Caco-2 (cell line): ENCODE measurements at regions not wholly inside any gene's neighbourhood (a gene's known extent, or its start where the extent isn't known, plus 50 kb on each side); places are given as distances from the start of the nearest gene placed in this dataset.

Experiments
- BruUV-seq: library from RNA; stranded (reverse); fragments of 400-500 nt; replicated peaks from 2 replicates; lab custom pipeline; 2021; lab: Mats Ljungman, UMichigan
- CTCF ChIA-PET: fragments of 300-600 bp; sonication (Branson Sonifier 250); formaldehyde crosslinking; loops from one replicate; lab custom pipeline; 2022; ENCODE audit warnings: antibody characterized with exemption; lab: Charles Lee
- POLR2A ChIA-PET: fragments of 300-600 bp; sonication (Branson Sonifier 250); formaldehyde crosslinking; loops from one replicate; lab custom pipeline; 2022; ENCODE audit warnings: antibody characterized with exemption; lab: Charles Lee
- DNase-seq, 2 experiments: peaks; one replicate each; pipeline versions ENCODE4 v3.0.0 to v3.0.0-alpha.2; 2020 to 2022
- H3K27me3 ChIP-seq: replicated peaks from 2 replicates; pipeline ENCODE4 v1.6.0; 2011; ENCODE audit warnings: low read length; ENCODE audit not compliant: control insufficient read depth, insufficient read depth
- H3K36me3 ChIP-seq: 2 replicates; pipeline ENCODE4 v1.5.1; 2011; ENCODE audit warnings: low read length; ENCODE audit not compliant: control insufficient read depth, insufficient read depth
- H3K4me1 ChIP-seq: fragments of 250-450 bp; sonication (Bioruptor Pico); 2 replicates; pipeline ENCODE4 v1.5.1; 2020; ENCODE audit warnings: mild to moderate bottlenecking
- H3K4me3 ChIP-seq: 2 replicates; pipeline ENCODE4 v1.5.1; 2011; ENCODE audit warnings: low read depth, mild to moderate bottlenecking, control low read depth, low read length
- H3K9me3 ChIP-seq: fragments of 250-450 bp; sonication (Bioruptor Pico); 2 replicates; pipeline ENCODE4 v1.5.1; 2020; ENCODE audit warnings: mild to moderate bottlenecking, moderate library complexity
- H3K27ac Mint-ChIP-seq: one replicate; pipeline ENCODE4 v1.8.0; 2022; ENCODE audit warnings: mixed read lengths; ENCODE audit not compliant: unreplicated experiment
- H3K27me3 Mint-ChIP-seq: one replicate; pipeline ENCODE4 v1.8.0; 2022; ENCODE audit warnings: mixed read lengths; ENCODE audit not compliant: insufficient read depth, unreplicated experiment
- H3K36me3 Mint-ChIP-seq: one replicate; pipeline ENCODE4 v1.8.0; 2022; ENCODE audit warnings: mild to moderate bottlenecking, mixed read lengths; ENCODE audit not compliant: insufficient read depth, unreplicated experiment
- H3K4me1 Mint-ChIP-seq: one replicate; pipeline ENCODE4 v1.8.0; 2022; ENCODE audit warnings: low read depth, mixed read lengths; ENCODE audit not compliant: unreplicated experiment
- H3K4me3 Mint-ChIP-seq: one replicate; pipeline ENCODE4 v1.8.0; 2022; ENCODE audit warnings: mild to moderate bottlenecking, moderate library complexity, mixed read lengths; ENCODE audit not compliant: unreplicated experiment
- H3K9me3 Mint-ChIP-seq: one replicate; pipeline ENCODE4 v1.8.0; 2022; ENCODE audit warnings: mixed read lengths; ENCODE audit not compliant: unreplicated experiment
- CTCF ChIP-seq, 2 experiments: fragments of 200-600 bp in 1 of 2; IDR thresholded peaks; 1 replicate in 1 of 2; 2 replicates in 1 of 2; pipeline versions ENCODE4 v1.5.1 to v1.8.0; 2011 to 2022; ENCODE audit warnings: antibody characterized with exemption in 1 of 2, control low read depth in 1 of 2, inconsistent platforms in 1 of 2, low read depth in 1 of 2, low read length in 1 of 2, mild to moderate bottlenecking in 1 of 2, moderate library complexity in 1 of 2; ENCODE audit not compliant: insufficient read depth in 1 of 2, severe bottlenecking in 1 of 2, unreplicated experiment in 1 of 2
- intact Hi-C: fragments of 100-400 bp; cut with micrococcal nuclease; formaldehyde crosslinking; loops from one replicate; pipeline ENCODE4 v1.10.0; 2022; ENCODE audit not compliant: unreplicated experiment

GRCh38 chr15:95840855-95841254 lies 489.6 kb upstream of the NR2F2 start:
- Histone ChIP-seq H3K36me3 (no peaks in the 10 kb centered on the region), H3K9me3 (no peaks in the 10 kb centered on the region), H3K4me1 (no peaks in the 10 kb centered on the region), H3K4me3 (no peak overlapping the region), H3K27me3 (no peaks in the 10 kb centered on the region)
- no TSS peak for BruUV-seq
- POLR2A ChIA-PET = no interaction called here
- CTCF ChIA-PET = no interaction called here
- DNase-seq = no peak
- Mint-ChIP-seq H3K4me3 (no peak overlapping the region), H3K36me3 (no peaks in the 10 kb centered on the region), H3K27me3 (no peaks in the 10 kb centered on the region), H3K9me3 (no peaks in the 10 kb centered on the region), H3K27ac (no peak overlapping the region), H3K4me1 (peaks cover 4% of the 10 kb centered on the region)
- no peak for TF ChIP-seq CTCF (IDR thresholded peaks at IDR 0.05; ENCODE audit: insufficient read depth in 1 of 2, low read depth in 1 of 2, low read length in 1 of 2, severe bottlenecking in 1 of 2, unreplicated experiment in 1 of 2)
- intact Hi-C loops = no loop called here

GRCh38 chr15:95842576-95842975 lies 487.9 kb upstream of the NR2F2 start:
- Mint-ChIP-seq H3K4me3 (no peak overlapping the region), H3K27ac (no peak overlapping the region), H3K36me3 (no peaks in the 10 kb centered on the region), H3K9me3 (peaks cover 10% of the 10 kb centered on the region), H3K4me1 (peaks cover 10% of the 10 kb centered on the region), H3K27me3 (no peaks in the 10 kb centered on the region)
- no peaks in the 10 kb centered on the region for H3K9me3 ChIP-seq
- H3K4me3 ChIP-seq = no peak overlapping the region
- intact Hi-C loops = no loop called here
- no peaks in the 10 kb centered on the region for H3K4me1 ChIP-seq
- POLR2A ChIA-PET = no interaction called here
- no peak for TF ChIP-seq CTCF (IDR thresholded peaks at IDR 0.05; ENCODE audit: insufficient read depth in 1 of 2, low read depth in 1 of 2, low read length in 1 of 2, severe bottlenecking in 1 of 2, unreplicated experiment in 1 of 2)
- no peak for DNase-seq
- no peaks in the 10 kb centered on the region for H3K27me3 ChIP-seq
- no peaks in the 10 kb centered on the region for H3K36me3 ChIP-seq
- BruUV-seq = no TSS peak
- CTCF ChIA-PET = interaction anchor here (0.6 kb wide), 1 partner anchor 203 kb away, joined by 10 read pairs; no protein-coding TSS in a partner anchor

- intact Hi-C loops = no loop called here
Measured at GRCh38 chr15:95843241-95843910, 487.1 kb upstream of the NR2F2 start.

More at GRCh38 chr15:95843241-95843910, 487.1 kb upstream of the NR2F2 start:
- H3K36me3 ChIP-seq = no peaks in the 10 kb centered on the region
- TF ChIP-seq CTCF (IDR thresholded peaks at IDR 0.05; ENCODE audit: insufficient read depth in 1 of 2, low read depth in 1 of 2, low read length in 1 of 2, severe bottlenecking in 1 of 2, unreplicated experiment in 1 of 2) = no peak
- Mint-ChIP-seq H3K27ac (no peak overlapping the region), H3K4me1 (peaks cover 10% of the 10 kb centered on the region), H3K9me3 (peaks cover 10% of the 10 kb centered on the region), H3K4me3 (no peak overlapping the region), H3K27me3 (no peaks in the 10 kb centered on the region), H3K36me3 (no peaks in the 10 kb centered on the region)
- no peak overlapping the region for H3K4me3 ChIP-seq
- DNase-seq = no peak
- H3K9me3 ChIP-seq = no peaks in the 10 kb centered on the region
- no TSS peak for BruUV-seq
- CTCF ChIA-PET = no interaction called here
- POLR2A ChIA-PET = no interaction called here
- H3K27me3 ChIP-seq = no peaks in the 10 kb centered on the region
- no peaks in the 10 kb centered on the region for H3K4me1 ChIP-seq
